ENCODE measurements at regions not wholly inside any gene's neighbourhood (a gene's known extent, or its start where the extent isn't known, plus 50 kb on each side); places are given as distances from the start of the nearest gene placed in this dataset.

DNA sequence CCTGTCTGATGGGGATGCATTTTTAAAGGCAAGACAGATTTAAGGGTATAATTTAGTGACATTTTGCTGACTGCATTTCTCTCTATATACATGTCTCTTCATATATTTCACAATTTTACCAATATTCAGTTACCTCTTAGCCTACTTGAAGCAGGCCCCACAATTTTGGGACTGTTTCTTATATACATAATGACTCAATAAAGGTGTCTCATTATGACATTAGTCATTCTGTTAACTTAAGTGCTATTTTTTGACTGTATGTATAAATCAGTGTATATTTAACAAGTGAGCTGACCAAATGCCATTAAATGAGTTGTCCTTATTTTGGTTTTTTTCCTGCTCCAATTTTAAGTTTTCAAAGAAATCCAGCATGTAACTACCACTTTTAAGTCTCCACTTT lies 313.3 kb downstream of the SOX4 start:
- Histone ChIP-seq H3K9ac (no peak overlapping the region), H3K4me1 (ENCODE audit: control insufficient read depth in 1 of 2, insufficient read depth in 2 of 2, low read depth in 1 of 2, low read length in 1 of 2) (peaks cover 0 to 4% of the 10 kb centered on the region in 2 experiments; a peak in 2 of 4 replicates), H3K9me3 (no peaks in the 10 kb centered on the region), H3K27ac (ENCODE audit: low read depth in 2 of 2, low read length in 1 of 2) (no peak overlapping the region), H3K4me3 (ENCODE audit: low read depth in 2 of 2, low read length in 1 of 2) (no peak overlapping the region), H3K9me2 (no peaks in the 10 kb centered on the region), H3K36me3 (replicated peaks in 1 of 2; ENCODE audit: control insufficient read depth in 1 of 2, insufficient read depth in 2 of 2, low read length in 1 of 2) (no peaks in the 10 kb centered on the region), H3F3A (replicated peaks; ENCODE audit: insufficient read depth) (no peaks in the 10 kb centered on the region), H3K79me2 (ENCODE audit: insufficient read depth) (no peaks in the 10 kb centered on the region; the same call in 1 of the 2 replicates), H2AFZ (ENCODE audit: low read depth) (no peak overlapping the region), H3K4me2 (no peak overlapping the region), H3K27me3 (ENCODE audit: insufficient read depth) (no peaks in the 10 kb centered on the region), H4K20me1 (ENCODE audit: insufficient read depth) (no peaks in the 10 kb centered on the region)
- no peak for DNase-seq
- POLR2A ChIA-PET: no interaction called here
- CTCF ChIA-PET: no interaction called here
- TF ChIP-seq SIN3A (IDR thresholded peaks at IDR 0.05; ENCODE audit: borderline replicate concordance, low read depth, low read length): no peak
- TF ChIP-seq FOSL2 (IDR thresholded peaks at IDR 0.05; ENCODE audit: borderline replicate concordance, low read depth): no peak
- no peak for TF ChIP-seq POLR2AphosphoS5 (IDR thresholded peaks at IDR 0.05; ENCODE audit: low read depth, low read length)
- no peak for TF ChIP-seq RXRA (IDR thresholded peaks at IDR 0.05; ENCODE audit: borderline replicate concordance, low read depth)
- no peak for TF ChIP-seq PBX3 (IDR thresholded peaks at IDR 0.05)
- TF ChIP-seq YY1 (IDR thresholded peaks at IDR 0.05; ENCODE audit: low read depth): no peak

DNA sequence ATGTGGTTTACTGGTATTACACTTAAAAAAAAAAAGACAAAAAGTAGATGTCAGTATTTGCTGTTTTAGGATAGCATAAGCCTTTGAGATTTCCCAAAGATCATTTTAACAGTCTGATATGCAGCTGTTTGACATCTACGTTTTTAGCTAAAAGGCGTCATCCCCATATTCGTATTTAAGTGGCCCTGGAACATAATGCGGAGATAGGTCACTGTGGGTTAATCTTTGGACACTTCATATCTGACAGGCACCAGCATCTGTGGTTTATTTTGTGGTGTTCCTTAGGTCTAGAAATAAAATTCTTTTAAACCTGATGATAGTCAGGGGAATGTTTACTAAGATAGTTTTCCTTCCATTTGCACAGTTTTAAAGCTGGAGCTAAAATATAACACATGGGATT lies 313.7 kb downstream of the SOX4 start:
- Histone ChIP-seq H3K9ac (no peak overlapping the region), H3K9me3 (no peaks in the 10 kb centered on the region), H2AFZ (ENCODE audit: low read depth) (no peak overlapping the region), H3K4me2 (no peak overlapping the region), H3K79me2 (ENCODE audit: insufficient read depth) (no peaks in the 10 kb centered on the region), H3K4me3 (ENCODE audit: low read depth in 2 of 2, low read length in 1 of 2) (no peak overlapping the region), H3K9me2 (no peaks in the 10 kb centered on the region), H3K27me3 (ENCODE audit: insufficient read depth) (no peaks in the 10 kb centered on the region), H3K36me3 (replicated peaks in 1 of 2; ENCODE audit: control insufficient read depth in 1 of 2, insufficient read depth in 2 of 2, low read length in 1 of 2) (no peaks in the 10 kb centered on the region), H3K27ac (ENCODE audit: low read depth in 2 of 2, low read length in 1 of 2) (no peak overlapping the region; a peak in 2 of 4 replicates), H4K20me1 (ENCODE audit: insufficient read depth) (no peaks in the 10 kb centered on the region), H3K4me1 (ENCODE audit: control insufficient read depth in 1 of 2, insufficient read depth in 2 of 2, low read depth in 1 of 2, low read length in 1 of 2) (peaks cover 0 to 4% of the 10 kb centered on the region in 2 experiments; a peak in 2 of 4 replicates), H3F3A (replicated peaks; ENCODE audit: insufficient read depth) (no peaks in the 10 kb centered on the region)
- WGBS (ENCODE audit: low lambda C conversion rate): 96% methylated on average over 4 of the region's 4 CpGs
- DNase-seq: no peak
- ChIA-PET POLR2A (no interaction called here), CTCF (no interaction called here)
- TF ChIP-seq TCF12 (IDR thresholded peaks at IDR 0.05) (no peak), GATA2 (CRISPR knock-in tag; IDR thresholded peaks at IDR 0.05) (no peak), FOXM1 (IDR thresholded peaks at IDR 0.05; ENCODE audit: low read depth) (no peak), EP300 (IDR thresholded peaks at IDR 0.05; ENCODE audit: borderline replicate concordance in 1 of 2, low read depth in 1 of 2, low read length in 1 of 2) (no peak), ELF1 (IDR thresholded peaks at IDR 0.05) (no peak), ZBTB33 (IDR thresholded peaks at IDR 0.05; ENCODE audit: borderline replicate concordance, low read depth) (no peak), NFIC (IDR thresholded peaks at IDR 0.05; ENCODE audit: borderline replicate concordance) (no peak), IRF3 (IDR thresholded peaks at IDR 0.05; ENCODE audit: low read depth, low read length) (no peak), CHD2 (IDR thresholded peaks at IDR 0.05; ENCODE audit: low read length, partially characterized antibody) (no peak), TEAD4 (IDR thresholded peaks at IDR 0.05; ENCODE audit: borderline replicate concordance, insufficient read depth) (no peak)
- TF ChIP-seq, protein P1, sequence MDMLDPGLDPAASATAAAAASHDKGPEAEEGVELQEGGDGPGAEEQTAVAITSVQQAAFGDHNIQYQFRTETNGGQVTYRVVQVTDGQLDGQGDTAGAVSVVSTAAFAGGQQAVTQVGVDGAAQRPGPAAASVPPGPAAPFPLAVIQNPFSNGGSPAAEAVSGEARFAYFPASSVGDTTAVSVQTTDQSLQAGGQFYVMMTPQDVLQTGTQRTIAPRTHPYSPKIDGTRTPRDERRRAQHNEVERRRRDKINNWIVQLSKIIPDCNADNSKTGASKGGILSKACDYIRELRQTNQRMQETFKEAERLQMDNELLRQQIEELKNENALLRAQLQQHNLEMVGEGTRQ (IDR thresholded peaks at IDR 0.05; ENCODE audit: borderline replicate concordance, low read depth, low read length): no peak
